ENCODE measurements at regions not wholly inside any gene's neighbourhood (a gene's known extent, or its start where the extent isn't known, plus 50 kb on each side); places are given as distances from the start of the nearest gene placed in this dataset.

DNA sequence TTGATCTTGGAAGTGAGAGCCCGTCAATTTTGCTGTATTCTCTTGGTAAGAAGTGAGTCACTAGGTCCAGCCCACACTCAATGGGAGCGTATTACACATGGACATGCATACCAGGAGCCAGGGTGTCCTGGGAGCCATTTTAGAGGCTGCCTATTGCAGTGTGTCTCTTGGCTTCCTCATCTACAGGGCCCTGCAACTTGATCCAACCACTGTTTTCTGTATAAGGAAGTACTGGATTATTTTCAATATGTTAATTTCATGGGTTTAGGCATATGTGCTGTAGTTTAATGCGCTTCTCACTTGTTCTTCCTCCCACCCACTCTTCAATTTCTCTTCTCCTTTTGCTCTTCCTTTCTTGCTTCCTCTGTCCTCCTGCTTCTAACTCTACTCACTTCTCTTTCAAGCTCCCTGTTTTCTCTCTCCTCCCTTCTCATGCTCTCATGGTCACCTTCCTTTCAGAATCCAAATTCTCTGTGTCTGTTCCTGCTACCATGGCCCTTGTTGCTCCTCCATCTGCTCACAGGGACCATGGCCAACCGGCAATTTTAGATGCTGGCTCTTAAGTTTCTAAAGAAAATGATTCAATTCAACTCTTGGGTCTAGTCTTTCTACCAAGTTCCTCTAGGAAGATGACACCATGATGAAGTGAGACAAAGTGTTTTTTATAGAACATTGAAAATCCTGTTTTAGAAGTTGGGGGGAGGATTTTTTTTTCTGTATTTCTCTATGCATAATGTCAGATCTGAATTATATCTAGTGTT is 152.0 kb upstream of the ZEB2 start:
- TF ChIP-seq, protein P1, sequence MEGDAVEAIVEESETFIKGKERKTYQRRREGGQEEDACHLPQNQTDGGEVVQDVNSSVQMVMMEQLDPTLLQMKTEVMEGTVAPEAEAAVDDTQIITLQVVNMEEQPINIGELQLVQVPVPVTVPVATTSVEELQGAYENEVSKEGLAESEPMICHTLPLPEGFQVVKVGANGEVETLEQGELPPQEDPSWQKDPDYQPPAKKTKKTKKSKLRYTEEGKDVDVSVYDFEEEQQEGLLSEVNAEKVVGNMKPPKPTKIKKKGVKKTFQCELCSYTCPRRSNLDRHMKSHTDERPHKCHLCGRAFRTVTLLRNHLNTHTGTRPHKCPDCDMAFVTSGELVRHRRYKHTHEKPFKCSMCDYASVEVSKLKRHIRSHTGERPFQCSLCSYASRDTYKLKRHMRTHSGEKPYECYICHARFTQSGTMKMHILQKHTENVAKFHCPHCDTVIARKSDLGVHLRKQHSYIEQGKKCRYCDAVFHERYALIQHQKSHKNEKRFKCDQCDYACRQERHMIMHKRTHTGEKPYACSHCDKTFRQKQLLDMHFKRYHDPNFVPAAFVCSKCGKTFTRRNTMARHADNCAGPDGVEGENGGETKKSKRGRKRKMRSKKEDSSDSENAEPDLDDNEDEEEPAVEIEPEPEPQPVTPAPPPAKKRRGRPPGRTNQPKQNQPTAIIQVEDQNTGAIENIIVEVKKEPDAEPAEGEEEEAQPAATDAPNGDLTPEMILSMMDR (conservative IDR thresholded peaks at IDR 0.05): no peak
- TF ChIP-seq EZH2 (IDR thresholded peaks at IDR 0.05; ENCODE audit: low read depth): no peak
